WTC11 (cell line): ENCODE measurements at regions not wholly inside any gene's neighbourhood (a gene's known extent, or its start where the extent isn't known, plus 50 kb on each side); places are given as distances from the start of the nearest gene placed in this dataset.

ENCODE experiments used
- ATAC-seq: fragments of 200-7000 bp; cut with Tn5 transposase; 2 replicates; pipeline ENCODE4 v1.10.0; 2021; ENCODE audit warnings: mild to moderate bottlenecking, moderate library complexity
- CTCF ChIA-PET: fragments of 300-600 bp; sonication (Branson Sonifier 250); formaldehyde crosslinking; loops from one replicate; lab custom pipeline; 2021; ENCODE audit warnings: antibody characterized with exemption; lab: Charles Lee
- POLR2A ChIA-PET: fragments of 350-600 bp; sonication (Branson Sonifier 250); formaldehyde crosslinking; loops from one replicate; lab custom pipeline; 2021; ENCODE audit warnings: antibody characterized with exemption; lab: Charles Lee
- DNase-seq: peaks from one replicate; pipeline ENCODE4 v3.0.0; 2021; ENCODE audit warnings: low spot score
- H3K27ac Mint-ChIP-seq: 2 replicates; pipeline ENCODE4 v1.8.0; 2021; ENCODE audit warnings: mixed read lengths
- H3K27me3 Mint-ChIP-seq: 2 replicates; pipeline ENCODE4 v1.8.0; 2021; ENCODE audit warnings: low read depth, mild to moderate bottlenecking, moderate library complexity, mixed read lengths
- H3K36me3 Mint-ChIP-seq: 2 replicates; pipeline ENCODE4 v1.8.0; 2021; ENCODE audit warnings: mixed read lengths
- H3K4me1 Mint-ChIP-seq: 2 replicates; pipeline ENCODE4 v1.8.0; 2022; ENCODE audit warnings: mixed read lengths
- H3K4me3 Mint-ChIP-seq: 2 replicates; pipeline ENCODE4 v1.8.0; 2021; ENCODE audit warnings: mild to moderate bottlenecking, moderate library complexity, mixed read lengths
- H3K9me3 Mint-ChIP-seq: 2 replicates; pipeline ENCODE4 v1.8.0; 2021; ENCODE audit warnings: mixed read lengths
- ATF3 ChIP-seq: sonication (generic); formaldehyde crosslinking; conservative IDR thresholded peaks from 2 replicates; pipeline ENCODE4 v1.8.1; 2022; ENCODE audit warnings: mild to moderate bottlenecking, missing genetic modification reagents
- CBFB ChIP-seq: sonication (generic); formaldehyde crosslinking; IDR thresholded peaks from 2 replicates; pipeline ENCODE4 v1.8.1; 2022; ENCODE audit warnings: mild to moderate bottlenecking, low read depth, missing genetic modification reagents
- E2F5 ChIP-seq: sonication (generic); formaldehyde crosslinking; IDR thresholded peaks from 2 replicates; pipeline ENCODE4 v1.8.1; 2022; ENCODE audit warnings: mild to moderate bottlenecking, moderate library complexity, missing genetic modification reagents
- ETV6 ChIP-seq: sonication (generic); formaldehyde crosslinking; IDR thresholded peaks from 2 replicates; pipeline ENCODE4 v1.8.1; 2022; ENCODE audit warnings: mild to moderate bottlenecking, missing genetic modification reagents
- KAT7 ChIP-seq: sonication (generic); formaldehyde crosslinking; IDR thresholded peaks from 2 replicates; pipeline ENCODE4 v1.8.1; 2023; ENCODE audit warnings: missing genetic modification reagents, mild to moderate bottlenecking, borderline replicate concordance
- MAX ChIP-seq: sonication (generic); formaldehyde crosslinking; IDR thresholded peaks from 2 replicates; pipeline ENCODE4 v1.8.0; 2022; ENCODE audit warnings: mild to moderate bottlenecking, missing genetic modification reagents
- MLX ChIP-seq: sonication (generic); formaldehyde crosslinking; IDR thresholded peaks from 2 replicates; pipeline ENCODE4 v1.8.1; 2023; ENCODE audit warnings: mild to moderate bottlenecking, missing genetic modification reagents, moderate library complexity
- NFYB ChIP-seq: sonication (generic); formaldehyde crosslinking; conservative IDR thresholded peaks from 2 replicates; pipeline ENCODE4 v1.8.0; 2022; ENCODE audit warnings: low read depth, missing genetic modification reagents
- NR1H2 ChIP-seq: sonication (generic); formaldehyde crosslinking; IDR thresholded peaks from 2 replicates; pipeline ENCODE4 v1.9.0; 2021; ENCODE audit warnings: mild to moderate bottlenecking, moderate library complexity, missing genetic modification reagents
- NR3C1 ChIP-seq: sonication (generic); formaldehyde crosslinking; conservative IDR thresholded peaks from 2 replicates; pipeline ENCODE4 v1.8.1; 2023; ENCODE audit warnings: low read depth, mild to moderate bottlenecking, missing genetic modification reagents
- PREB ChIP-seq: sonication (generic); formaldehyde crosslinking; IDR thresholded peaks from 2 replicates; pipeline ENCODE4 v1.8.1; 2022; ENCODE audit warnings: mild to moderate bottlenecking, missing genetic modification reagents, moderate library complexity, borderline replicate concordance
- SMAD4 ChIP-seq: sonication (generic); formaldehyde crosslinking; IDR thresholded peaks from 2 replicates; pipeline ENCODE4 v1.8.0; 2022; ENCODE audit warnings: mild to moderate bottlenecking, missing genetic modification reagents
- TCF7 ChIP-seq: sonication (generic); formaldehyde crosslinking; IDR thresholded peaks from 2 replicates; pipeline ENCODE4 v1.8.0; 2022; ENCODE audit warnings: mild to moderate bottlenecking, low read depth, missing genetic modification reagents, moderate library complexity
- TEAD1 ChIP-seq: sonication (generic); formaldehyde crosslinking; IDR thresholded peaks from 2 replicates; pipeline ENCODE4 v1.8.0; 2022; ENCODE audit warnings: mild to moderate bottlenecking, missing genetic modification reagents
- TEAD4 ChIP-seq: sonication (generic); formaldehyde crosslinking; IDR thresholded peaks from 2 replicates; pipeline ENCODE4 v1.8.0; 2022; ENCODE audit warnings: mild to moderate bottlenecking, missing genetic modification reagents
- TP53 ChIP-seq: sonication (generic); formaldehyde crosslinking; IDR thresholded peaks from 2 replicates; pipeline ENCODE4 v1.8.1; 2023; ENCODE audit warnings: mild to moderate bottlenecking, missing genetic modification reagents
- USF2 ChIP-seq: sonication (generic); formaldehyde crosslinking; IDR thresholded peaks from 2 replicates; pipeline ENCODE4 v1.8.1; 2023; ENCODE audit warnings: mild to moderate bottlenecking, missing genetic modification reagents, moderate library complexity
- ZBTB43 ChIP-seq: sonication (generic); formaldehyde crosslinking; IDR thresholded peaks from 2 replicates; pipeline ENCODE4 v1.8.1; 2023; ENCODE audit warnings: mild to moderate bottlenecking, missing genetic modification reagents
- ZNF121 ChIP-seq: sonication (generic); formaldehyde crosslinking; IDR thresholded peaks from 2 replicates; pipeline ENCODE4 v1.8.0; 2023; ENCODE audit warnings: missing genetic modification reagents
- ZNF138 ChIP-seq: sonication (generic); formaldehyde crosslinking; conservative IDR thresholded peaks from 2 replicates; pipeline ENCODE4 v1.8.1; 2022; ENCODE audit warnings: mild to moderate bottlenecking, moderate library complexity, missing genetic modification reagents
- ZNF263 ChIP-seq: sonication (generic); formaldehyde crosslinking; IDR thresholded peaks from 2 replicates; pipeline ENCODE4 v1.8.1; 2022; ENCODE audit warnings: low read depth, mild to moderate bottlenecking, moderate library complexity, missing genetic modification reagents
- ZNF281 ChIP-seq: sonication (generic); formaldehyde crosslinking; IDR thresholded peaks from 2 replicates; pipeline ENCODE4 v1.8.0; 2023; ENCODE audit warnings: mild to moderate bottlenecking, missing genetic modification reagents
- ZNF317 ChIP-seq: sonication (generic); formaldehyde crosslinking; IDR thresholded peaks from 2 replicates; pipeline ENCODE4 v1.8.1; 2023; ENCODE audit warnings: low read depth, mild to moderate bottlenecking, moderate library complexity, missing genetic modification reagents, borderline replicate concordance
- ZNF671 ChIP-seq: fragments of 250-450 bp; sonication (Bioruptor Pico); IDR thresholded peaks from 2 replicates; pipeline ENCODE4 v1.8.0; 2021; ENCODE audit warnings: mild to moderate bottlenecking
- ZSCAN18 ChIP-seq: fragments of 250-450 bp; sonication (Bioruptor Pico); IDR thresholded peaks from 2 replicates; pipeline ENCODE4 v2.1.2; 2022; ENCODE audit warnings: mild to moderate bottlenecking, moderate library complexity

GRCh38 chr15:87731630-87732029 is 524.9 kb downstream of the NTRK3 start:
- ATAC-seq = no peak
- Mint-ChIP-seq H3K27ac (no peak overlapping the region), H3K36me3 (no peaks in the 10 kb centered on the region), H3K9me3 (no peaks in the 10 kb centered on the region), H3K4me3 (no peak overlapping the region), H3K4me1 (peaks cover 2% of the 10 kb centered on the region; the same call in 1 of the 2 replicates), H3K27me3 (no peaks in the 10 kb centered on the region)
- TF ChIP-seq ZNF317 (CRISPR knock-in tag) (no peak), NR1H2 (CRISPR knock-in tag) (no peak), ZNF138 (CRISPR knock-in tag) (no peak), CBFB (CRISPR knock-in tag) (no peak), ZNF121 (no peak), ETV6 (no peak), ZNF671 (no peak), ZNF263 (CRISPR knock-in tag) (no peak), TEAD1 (CRISPR knock-in tag) (no peak)
- CTCF ChIA-PET = no interaction called here
- POLR2A ChIA-PET = no interaction called here
- no peak for DNase-seq

GRCh38 chr15:87730706-87731105 is 525.8 kb downstream of the NTRK3 start:
- H3K27me3 Mint-ChIP-seq = no peaks in the 10 kb centered on the region
- no peak for DNase-seq
- H3K9me3 Mint-ChIP-seq = no peaks in the 10 kb centered on the region
- POLR2A ChIA-PET = no interaction called here
- no peak overlapping the region for H3K4me3 Mint-ChIP-seq
- ATAC-seq = no peak
- TF ChIP-seq ETV6 (no peak), USF2 (CRISPR knock-in tag) (no peak), E2F5 (no peak), ZNF121 (no peak), ATF3 (CRISPR knock-in tag) (no peak), TEAD4 (no peak), MAX (CRISPR knock-in tag) (no peak), TP53 (CRISPR knock-in tag) (no peak), SMAD4 (CRISPR knock-in tag) (no peak), PREB (CRISPR knock-in tag) (no peak), TCF7 (no peak), NR3C1 (CRISPR knock-in tag) (no peak), ZNF671 (no peak), KAT7 (CRISPR knock-in tag) (no peak)
- peaks cover 2% of the 10 kb centered on the region; the same call in 1 of the 2 replicates for H3K4me1 Mint-ChIP-seq
- CTCF ChIA-PET = no interaction called here
- no peak overlapping the region for H3K27ac Mint-ChIP-seq
- no peaks in the 10 kb centered on the region for H3K36me3 Mint-ChIP-seq

- Mint-ChIP-seq H3K27ac (no peak overlapping the region), H3K4me3 (no peak overlapping the region), H3K36me3 (no peaks in the 10 kb centered on the region), H3K27me3 (no peaks in the 10 kb centered on the region; the same call in 1 of the 2 replicates), H3K9me3 (no peaks in the 10 kb centered on the region), H3K4me1 (peaks cover 2% of the 10 kb centered on the region; the same call in 1 of the 2 replicates)
- DNase-seq = no peak
- CTCF ChIA-PET = interaction anchor here (1.5 kb wide), 1 partner anchor 13 kb away, joined by 4 read pairs; no protein-coding TSS in a partner anchor
- no peak for ATAC-seq
- POLR2A ChIA-PET = no interaction called here
- TF ChIP-seq ZSCAN18 (CRISPR knock-in tag) (no peak), ZBTB43 (CRISPR knock-in tag) (no peak), ZNF281 (CRISPR knock-in tag) (no peak), MLX (CRISPR knock-in tag) (no peak), ETV6 (no peak), NFYB (CRISPR knock-in tag) (no peak)
Observed at GRCh38 chr15:87728998-87729397, 527.5 kb downstream of the NTRK3 start.
